ENCODE measurements at regions not wholly inside any gene's neighbourhood (a gene's known extent, or its start where the extent isn't known, plus 50 kb on each side); places are given as distances from the start of the nearest gene placed in this dataset.
"Not testable (repeated sequence)": the region's sequence is repeated elsewhere in the genome, so short reads cannot be mapped to it uniquely, and the experiment has no call there.

- DNase-seq (no peak), ATAC-seq (no peak)
- H3K36me3 ChIP-seq: no peaks in the 10 kb centered on the region
- intact Hi-C loops (cut with DNase I): no loop called here
- H3K27ac ChIP-seq: no peak overlapping the region
- H3K4me3 ChIP-seq: no peak overlapping the region
- H3K27me3 ChIP-seq: no peaks in the 10 kb centered on the region
- H3K9me3 ChIP-seq: no peaks in the 10 kb centered on the region
- no peaks in the 10 kb centered on the region for H3K4me1 ChIP-seq
- TF ChIP-seq, protein P1, sequence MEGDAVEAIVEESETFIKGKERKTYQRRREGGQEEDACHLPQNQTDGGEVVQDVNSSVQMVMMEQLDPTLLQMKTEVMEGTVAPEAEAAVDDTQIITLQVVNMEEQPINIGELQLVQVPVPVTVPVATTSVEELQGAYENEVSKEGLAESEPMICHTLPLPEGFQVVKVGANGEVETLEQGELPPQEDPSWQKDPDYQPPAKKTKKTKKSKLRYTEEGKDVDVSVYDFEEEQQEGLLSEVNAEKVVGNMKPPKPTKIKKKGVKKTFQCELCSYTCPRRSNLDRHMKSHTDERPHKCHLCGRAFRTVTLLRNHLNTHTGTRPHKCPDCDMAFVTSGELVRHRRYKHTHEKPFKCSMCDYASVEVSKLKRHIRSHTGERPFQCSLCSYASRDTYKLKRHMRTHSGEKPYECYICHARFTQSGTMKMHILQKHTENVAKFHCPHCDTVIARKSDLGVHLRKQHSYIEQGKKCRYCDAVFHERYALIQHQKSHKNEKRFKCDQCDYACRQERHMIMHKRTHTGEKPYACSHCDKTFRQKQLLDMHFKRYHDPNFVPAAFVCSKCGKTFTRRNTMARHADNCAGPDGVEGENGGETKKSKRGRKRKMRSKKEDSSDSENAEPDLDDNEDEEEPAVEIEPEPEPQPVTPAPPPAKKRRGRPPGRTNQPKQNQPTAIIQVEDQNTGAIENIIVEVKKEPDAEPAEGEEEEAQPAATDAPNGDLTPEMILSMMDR (IDR thresholded peaks at IDR 0.05): no peak
Observed at GRCh38 chr12:46904406-46905238, 78.8 kb upstream of the SLC38A4 start.

DNA sequence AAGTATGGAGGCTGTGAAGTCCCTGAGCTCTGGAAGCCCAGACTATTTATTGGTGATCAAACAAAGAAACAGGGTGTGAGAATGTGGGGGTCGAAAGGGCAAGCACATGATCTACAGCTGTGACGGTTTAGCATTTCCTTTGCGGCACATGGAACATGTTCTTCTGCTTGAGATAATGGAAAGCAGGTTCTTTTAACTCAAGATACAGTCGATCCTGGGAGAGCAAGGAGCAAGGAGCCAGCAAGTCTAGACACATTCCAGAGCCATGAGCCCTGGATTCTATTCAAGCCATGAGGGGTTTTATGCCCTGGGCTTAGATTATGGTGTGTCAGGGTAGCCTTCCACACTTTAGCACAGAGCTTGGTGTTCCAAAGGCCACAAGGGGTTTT, 79.4 kb upstream of the SLC38A4 start:
- DNase-seq; intact Hi-C loops (cut with DNase I); H3K9me3 ChIP-seq; H3K36me3 ChIP-seq; H3K27me3 ChIP-seq; H3K27ac ChIP-seq; ATAC-seq; H3K4me3 ChIP-seq; H3K4me1 ChIP-seq: not testable (repeated sequence)

- H3K27me3 ChIP-seq: no peaks in the 10 kb centered on the region
- no peaks in the 10 kb centered on the region for H3K36me3 ChIP-seq
- H3K9me3 ChIP-seq: no peaks in the 10 kb centered on the region
- DNase-seq (no peak), ATAC-seq (no peak)
- intact Hi-C loops (cut with DNase I): no loop called here
- H3K4me3 ChIP-seq: no peak overlapping the region
- no peak overlapping the region for H3K27ac ChIP-seq
- TF ChIP-seq, protein P1 (IDR thresholded peaks at IDR 0.05): no peak
- no peaks in the 10 kb centered on the region for H3K4me1 ChIP-seq
Observed at GRCh38 chr12:46907791-46908190, 82.0 kb upstream of the SLC38A4 start.

GRCh38 chr12:46908236-46908935, 82.6 kb upstream of the SLC38A4 start:
- ATAC-seq (no peak), DNase-seq (no peak)
- no peak overlapping the region for H3K27ac ChIP-seq
- intact Hi-C loops (cut with DNase I): no loop called here
- H3K27me3 ChIP-seq: no peaks in the 10 kb centered on the region
- no peaks in the 10 kb centered on the region for H3K36me3 ChIP-seq
- H3K4me3 ChIP-seq: no peak overlapping the region
- TF ChIP-seq, protein P1 (IDR thresholded peaks at IDR 0.05): no peak
- H3K4me1 ChIP-seq: no peaks in the 10 kb centered on the region
- H3K9me3 ChIP-seq: no peaks in the 10 kb centered on the region

- Histone ChIP-seq H3K27me3 (no peaks in the 10 kb centered on the region), H3K27ac (no peak overlapping the region), H3K4me3 (no peak overlapping the region), H3K36me3 (no peaks in the 10 kb centered on the region), H3K9me3 (no peaks in the 10 kb centered on the region), H3K4me1 (no peaks in the 10 kb centered on the region)
- TF ChIP-seq, protein P1 (IDR thresholded peaks at IDR 0.05): no peak
- DNase-seq: no peak
- ATAC-seq: no peak
- intact Hi-C loops (cut with DNase I): no loop called here
Observed at GRCh38 chr12:46908936-46909635, 83.3 kb upstream of the SLC38A4 start.

- Histone ChIP-seq H3K27ac (no peak overlapping the region), H3K4me1 (no peaks in the 10 kb centered on the region), H3K4me3 (no peak overlapping the region), H3K36me3 (no peaks in the 10 kb centered on the region), H3K27me3 (no peaks in the 10 kb centered on the region), H3K9me3 (no peaks in the 10 kb centered on the region)
- intact Hi-C loops (cut with DNase I): no loop called here
- DNase-seq: no peak
- TF ChIP-seq, protein P1 (IDR thresholded peaks at IDR 0.05): no peak
- ATAC-seq: no peak
Observed at GRCh38 chr12:46910830-46911229, 85.0 kb upstream of the SLC38A4 start.

Measured in upper lobe of right lung (tissue), 1 donor.